ENCODE measurements at regions not wholly inside any gene's neighbourhood (a gene's known extent, or its start where the extent isn't known, plus 50 kb on each side); places are given as distances from the start of the nearest gene placed in this dataset.

- no peak for TF ChIP-seq CTCF (IDR thresholded peaks at IDR 0.05)
- Histone ChIP-seq H3K27ac (no peak overlapping the region), H3K4me3 (no peak overlapping the region)
- no peak for DNase-seq (ENCODE audit: low spot score)
Measured at GRCh38 chr18:6668836-6669235, 60.7 kb upstream of the ARHGAP28 start.

- Histone ChIP-seq H3K27ac (no peak overlapping the region), H3K4me3 (no peak overlapping the region)
- no peak for DNase-seq (ENCODE audit: low spot score)
- no peak for TF ChIP-seq CTCF (IDR thresholded peaks at IDR 0.05)
Measured at GRCh38 chr18:6672821-6673308, 56.7 kb upstream of the ARHGAP28 start.

GRCh38 chr18:6677086-6677485 lies 52.4 kb upstream of the ARHGAP28 start:
- Histone ChIP-seq H3K27ac (no peak overlapping the region), H3K4me3 (no peak overlapping the region)
- TF ChIP-seq CTCF (IDR thresholded peaks at IDR 0.05): no peak
- DNase-seq (ENCODE audit: low spot score): no peak

- TF ChIP-seq CTCF (IDR thresholded peaks at IDR 0.05): no peak
- H3K4me3 ChIP-seq: no peak overlapping the region
- no peak for DNase-seq (ENCODE audit: low spot score)
- no peak overlapping the region for H3K27ac ChIP-seq
Measured at GRCh38 chr18:6679201-6679600, 50.3 kb upstream of the ARHGAP28 start.
